BE2C (cell line): ENCODE measurements at regions not wholly inside any gene's neighbourhood (a gene's known extent, or its start where the extent isn't known, plus 50 kb on each side); places are given as distances from the start of the nearest gene placed in this dataset.
"Not testable (repeated sequence)": the region's sequence is repeated elsewhere in the genome, so short reads cannot be mapped to it uniquely, and the experiment has no call there.

Experiments used
- DNase-seq: peaks from one replicate; pipeline ENCODE4 v3.0.0-alpha.2; 2020
- H3K27me3 ChIP-seq: fragments of 250-450 bp; sonication (Bioruptor Pico); 2 replicates; pipeline ENCODE4 v1.5.1; 2020; ENCODE audit warnings: mild to moderate bottlenecking
- H3K36me3 ChIP-seq: fragments of 250-450 bp; sonication (Bioruptor Pico); 2 replicates; pipeline ENCODE4 v1.5.1; 2020; ENCODE audit warnings: mild to moderate bottlenecking
- H3K4me1 ChIP-seq: fragments of 250-450 bp; sonication (Bioruptor Pico); 2 replicates; pipeline ENCODE4 v1.5.1; 2020
- H3K4me3 ChIP-seq: 2 replicates; pipeline ENCODE4 v1.5.1; 2011; ENCODE audit warnings: low read depth, low read length
- H3K9me3 ChIP-seq: fragments of 250-450 bp; sonication (Bioruptor Pico); 2 replicates; pipeline ENCODE4 v1.5.1; 2020
- TF ChIP-seq, protein P1 (sequence below): IDR thresholded peaks from 2 replicates; pipeline ENCODE4 v1.5.1; 2012; ENCODE audit warnings: mild to moderate bottlenecking, low read depth, low read length

GRCh38 chr6:863831-864230 is 170.9 kb upstream of the EXOC2 start:
- no peaks in the 10 kb centered on the region for H3K4me1 ChIP-seq
- no peaks in the 10 kb centered on the region for H3K36me3 ChIP-seq
- H3K9me3 ChIP-seq = no peaks in the 10 kb centered on the region; the same call in 1 of the 2 replicates
- TF ChIP-seq, protein P1, sequence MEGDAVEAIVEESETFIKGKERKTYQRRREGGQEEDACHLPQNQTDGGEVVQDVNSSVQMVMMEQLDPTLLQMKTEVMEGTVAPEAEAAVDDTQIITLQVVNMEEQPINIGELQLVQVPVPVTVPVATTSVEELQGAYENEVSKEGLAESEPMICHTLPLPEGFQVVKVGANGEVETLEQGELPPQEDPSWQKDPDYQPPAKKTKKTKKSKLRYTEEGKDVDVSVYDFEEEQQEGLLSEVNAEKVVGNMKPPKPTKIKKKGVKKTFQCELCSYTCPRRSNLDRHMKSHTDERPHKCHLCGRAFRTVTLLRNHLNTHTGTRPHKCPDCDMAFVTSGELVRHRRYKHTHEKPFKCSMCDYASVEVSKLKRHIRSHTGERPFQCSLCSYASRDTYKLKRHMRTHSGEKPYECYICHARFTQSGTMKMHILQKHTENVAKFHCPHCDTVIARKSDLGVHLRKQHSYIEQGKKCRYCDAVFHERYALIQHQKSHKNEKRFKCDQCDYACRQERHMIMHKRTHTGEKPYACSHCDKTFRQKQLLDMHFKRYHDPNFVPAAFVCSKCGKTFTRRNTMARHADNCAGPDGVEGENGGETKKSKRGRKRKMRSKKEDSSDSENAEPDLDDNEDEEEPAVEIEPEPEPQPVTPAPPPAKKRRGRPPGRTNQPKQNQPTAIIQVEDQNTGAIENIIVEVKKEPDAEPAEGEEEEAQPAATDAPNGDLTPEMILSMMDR = no peak
- peaks cover 40% of the 10 kb centered on the region for H3K27me3 ChIP-seq
- DNase-seq = no peak
- H3K4me3 ChIP-seq = no peak overlapping the region

GRCh38 chr6:863127-863526 is 170.2 kb upstream of the EXOC2 start:
- H3K27me3 ChIP-seq = peaks cover 42% of the 10 kb centered on the region
- not testable (repeated sequence) for H3K36me3 ChIP-seq, H3K9me3 ChIP-seq, H3K4me3 ChIP-seq, DNase-seq, H3K4me1 ChIP-seq

GRCh38 chr6:859936-860335 is 167.0 kb upstream of the EXOC2 start:
- Histone ChIP-seq H3K27me3 (peaks cover 33% of the 10 kb centered on the region), H3K4me3 (no peak overlapping the region), H3K4me1 (no peaks in the 10 kb centered on the region), H3K9me3 (no peaks in the 10 kb centered on the region), H3K36me3 (no peaks in the 10 kb centered on the region)
- DNase-seq = no peak
- TF ChIP-seq, protein P1 = no peak

GRCh38 chr6:854406-855118 is 161.6 kb upstream of the EXOC2 start:
- Histone ChIP-seq H3K36me3 (no peaks in the 10 kb centered on the region), H3K4me1 (no peaks in the 10 kb centered on the region), H3K27me3 (peaks cover 7% of the 10 kb centered on the region; the same call in 1 of the 2 replicates), H3K4me3 (no peak overlapping the region), H3K9me3 (no peaks in the 10 kb centered on the region)
- DNase-seq = no peak
- TF ChIP-seq, protein P1 = no peak

- DNase-seq, H3K9me3 ChIP-seq, H3K4me3 ChIP-seq, H3K27me3 ChIP-seq, H3K4me1 ChIP-seq, H3K36me3 ChIP-seq: not testable (repeated sequence)
Observed at GRCh38 chr6:852216-852615, 159.3 kb upstream of the EXOC2 start.

- DNase-seq = no peak
- H3K4me3 ChIP-seq = no peak overlapping the region
Observed at GRCh38 chr6:849075-849506, 156.2 kb upstream of the EXOC2 start.

GRCh38 chr6:845566-845965 is 152.6 kb upstream of the EXOC2 start:
- H3K36me3 ChIP-seq = no peaks in the 10 kb centered on the region
- H3K27me3 ChIP-seq = no peaks in the 10 kb centered on the region; the same call in 1 of the 2 replicates
- no peaks in the 10 kb centered on the region for H3K4me1 ChIP-seq
- no peaks in the 10 kb centered on the region for H3K9me3 ChIP-seq
- TF ChIP-seq, protein P1 = no peak
- H3K4me3 ChIP-seq = no peak overlapping the region
- no peak for DNase-seq

More at GRCh38 chr6:849075-849506, 156.2 kb upstream of the EXOC2 start:
- no peaks in the 10 kb centered on the region for H3K36me3 ChIP-seq
- H3K9me3 ChIP-seq = no peaks in the 10 kb centered on the region
- TF ChIP-seq, protein P1 = no peak
- H3K27me3 ChIP-seq = no peaks in the 10 kb centered on the region
- no peaks in the 10 kb centered on the region for H3K4me1 ChIP-seq
